Fibroblast of lung (primary cell): ENCODE measurements at regions not wholly inside any gene's neighbourhood (a gene's known extent, or its start where the extent isn't known, plus 50 kb on each side); places are given as distances from the start of the nearest gene placed in this dataset.

Experiments
- DNase-seq, 2 donors: peaks; one replicate each; pipeline versions ENCODE4 v3.0.0 to v3.0.0-alpha.2; 2010; ENCODE audit warnings: low read depth in 2 of 2
- H2AFZ ChIP-seq: 2 replicates; pipeline ENCODE4 v1.5.1; 2012; ENCODE audit warnings: low read length, control low read depth, inconsistent platforms
- H3K27ac ChIP-seq: 2 replicates; pipeline ENCODE4 v1.5.1; 2011; ENCODE audit warnings: low read length, control low read depth; ENCODE audit not compliant: insufficient read depth
- H3K27me3 ChIP-seq: 2 replicates; pipeline ENCODE4 v1.5.1; 2011; ENCODE audit warnings: mild to moderate bottlenecking, low read length; ENCODE audit not compliant: control insufficient read depth, insufficient read depth
- H3K36me3 ChIP-seq: 2 replicates; pipeline ENCODE4 v1.5.1; 2011; ENCODE audit warnings: low read length; ENCODE audit not compliant: control insufficient read depth, insufficient read depth
- H3K4me1 ChIP-seq: 2 replicates; pipeline ENCODE4 v1.5.1; 2011; ENCODE audit warnings: low read length; ENCODE audit not compliant: control insufficient read depth, insufficient read depth; ENCODE audit errors: extremely low read depth
- H3K4me2 ChIP-seq: 2 replicates; pipeline ENCODE4 v1.5.1; 2011; ENCODE audit warnings: low read length, control low read depth; ENCODE audit not compliant: insufficient read depth; ENCODE audit errors: extremely low read depth
- H3K4me3 ChIP-seq, 4 experiments: fragments of 200-600 bp in 1 of 4; sonication (generic) in 1 of 4; replicated peaks in 1 of 4; 2 replicates each; pipeline ENCODE4 v1.5.1; 2011 to 2016; ENCODE audit warnings: low read length in 4 of 4, low read depth in 3 of 4, mild to moderate bottlenecking in 3 of 4, control low read depth in 2 of 4, inconsistent platforms in 1 of 4, mixed read lengths in 1 of 4; ENCODE audit not compliant: insufficient read depth in 1 of 4; ENCODE audit errors: control extremely low read depth in 1 of 4
- H3K79me2 ChIP-seq: 2 replicates; pipeline ENCODE4 v1.5.1; 2012; ENCODE audit warnings: mild to moderate bottlenecking, low read length, inconsistent platforms; ENCODE audit not compliant: control insufficient read depth, insufficient read depth
- H3K9ac ChIP-seq: 2 replicates; pipeline ENCODE4 v1.5.1; 2011; ENCODE audit warnings: mild to moderate bottlenecking, low read length, control low read depth; ENCODE audit not compliant: insufficient read depth
- H3K9me3 ChIP-seq: 2 replicates; pipeline ENCODE4 v1.5.1; 2012; ENCODE audit warnings: low read depth, low read length; ENCODE audit not compliant: control insufficient read depth, insufficient read depth
- H4K20me1 ChIP-seq: 2 replicates; pipeline ENCODE4 v1.5.1; 2011; ENCODE audit warnings: low read length; ENCODE audit not compliant: control insufficient read depth, insufficient read depth; ENCODE audit errors: extremely low read depth
- EZH2 ChIP-seq: IDR thresholded peaks from 2 replicates; pipeline ENCODE4 v1.5.1; 2012; ENCODE audit warnings: low read length, control low read depth, mild to moderate bottlenecking; ENCODE audit errors: missing control alignments
- TF ChIP-seq, protein P1 (sequence below), 2 donors: IDR thresholded peaks in 1 of 2; conservative IDR thresholded peaks in 1 of 2; 1 replicate in 1 of 2; 2 replicates in 1 of 2; pipeline ENCODE4 v1.5.1; 2011 to 2012; ENCODE audit warnings: low read length in 2 of 2, control low read depth in 1 of 2, inconsistent platforms in 1 of 2, low read depth in 1 of 2, mild to moderate bottlenecking in 1 of 2

GRCh38 chr3:94909726-94910125 is 846.9 kb downstream of the NSUN3 start:
- no peaks in the 10 kb centered on the region for H4K20me1 ChIP-seq
- H3K4me2 ChIP-seq = no peak overlapping the region
- no peaks in the 10 kb centered on the region for H3K36me3 ChIP-seq
- no peaks in the 10 kb centered on the region for H3K79me2 ChIP-seq
- no peaks in the 10 kb centered on the region for H3K9me3 ChIP-seq
- no peaks in the 10 kb centered on the region for H3K4me1 ChIP-seq
- peak in 1 of 2 donors; percentile 12 for DNase-seq
- TF ChIP-seq, protein P1, sequence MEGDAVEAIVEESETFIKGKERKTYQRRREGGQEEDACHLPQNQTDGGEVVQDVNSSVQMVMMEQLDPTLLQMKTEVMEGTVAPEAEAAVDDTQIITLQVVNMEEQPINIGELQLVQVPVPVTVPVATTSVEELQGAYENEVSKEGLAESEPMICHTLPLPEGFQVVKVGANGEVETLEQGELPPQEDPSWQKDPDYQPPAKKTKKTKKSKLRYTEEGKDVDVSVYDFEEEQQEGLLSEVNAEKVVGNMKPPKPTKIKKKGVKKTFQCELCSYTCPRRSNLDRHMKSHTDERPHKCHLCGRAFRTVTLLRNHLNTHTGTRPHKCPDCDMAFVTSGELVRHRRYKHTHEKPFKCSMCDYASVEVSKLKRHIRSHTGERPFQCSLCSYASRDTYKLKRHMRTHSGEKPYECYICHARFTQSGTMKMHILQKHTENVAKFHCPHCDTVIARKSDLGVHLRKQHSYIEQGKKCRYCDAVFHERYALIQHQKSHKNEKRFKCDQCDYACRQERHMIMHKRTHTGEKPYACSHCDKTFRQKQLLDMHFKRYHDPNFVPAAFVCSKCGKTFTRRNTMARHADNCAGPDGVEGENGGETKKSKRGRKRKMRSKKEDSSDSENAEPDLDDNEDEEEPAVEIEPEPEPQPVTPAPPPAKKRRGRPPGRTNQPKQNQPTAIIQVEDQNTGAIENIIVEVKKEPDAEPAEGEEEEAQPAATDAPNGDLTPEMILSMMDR (conservative IDR thresholded peaks at IDR 0.05 in 1 of 2, IDR thresholded peaks at IDR 0.05 in 1 of 2; ENCODE audit: low read depth in 1 of 2, low read length in 2 of 2) = no peak
- TF ChIP-seq EZH2 = no peak
- H3K27me3 ChIP-seq = no peaks in the 10 kb centered on the region
- H3K9ac ChIP-seq = no peak overlapping the region
- H3K27ac ChIP-seq = no peak overlapping the region
- no peak overlapping the region for H3K4me3 ChIP-seq
- H2AFZ ChIP-seq = no peak overlapping the region

- H3K4me3 ChIP-seq = no peak overlapping the region
- no peak overlapping the region for H2AFZ ChIP-seq
- H3K36me3 ChIP-seq = no peaks in the 10 kb centered on the region
- no peaks in the 10 kb centered on the region for H3K9me3 ChIP-seq
- no peaks in the 10 kb centered on the region for H3K79me2 ChIP-seq
- peak in 1 of 2 donors; percentile 1 for DNase-seq
- no peaks in the 10 kb centered on the region for H3K4me1 ChIP-seq
- no peaks in the 10 kb centered on the region for H4K20me1 ChIP-seq
- H3K9ac ChIP-seq = no peak overlapping the region
- no peak for TF ChIP-seq EZH2
- TF ChIP-seq, protein P1 (conservative IDR thresholded peaks at IDR 0.05 in 1 of 2, IDR thresholded peaks at IDR 0.05 in 1 of 2; ENCODE audit: low read depth in 1 of 2, low read length in 2 of 2) = no peak
- no peaks in the 10 kb centered on the region for H3K27me3 ChIP-seq
- H3K27ac ChIP-seq = no peak overlapping the region
- no peak overlapping the region for H3K4me2 ChIP-seq
Measured at GRCh38 chr3:94912656-94913055, 849.8 kb downstream of the NSUN3 start.

DNA sequence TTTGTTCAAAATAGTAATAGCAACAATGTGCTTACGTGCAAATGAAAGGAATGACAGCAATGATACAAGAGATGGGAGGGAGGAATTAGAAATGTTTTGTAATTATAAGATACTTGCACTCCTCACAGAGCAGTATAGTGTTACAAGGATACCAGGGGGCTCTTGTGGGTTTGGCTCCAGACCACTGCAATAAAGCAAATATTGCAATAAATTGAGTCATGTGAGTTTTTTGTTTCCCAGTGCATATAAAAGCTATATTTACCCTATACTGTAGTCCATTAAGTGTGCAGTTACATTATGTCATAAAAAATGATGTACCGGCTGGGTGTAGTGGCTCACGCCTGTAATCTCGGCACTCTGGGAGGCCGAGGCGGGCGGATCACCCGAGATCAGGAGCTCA is 864.3 kb downstream of the NSUN3 start:
- no peaks in the 10 kb centered on the region for H3K4me1 ChIP-seq
- no peak for TF ChIP-seq EZH2
- TF ChIP-seq, protein P1 (conservative IDR thresholded peaks at IDR 0.05 in 1 of 2, IDR thresholded peaks at IDR 0.05 in 1 of 2; ENCODE audit: low read depth in 1 of 2, low read length in 2 of 2) = no peak
- H3K4me2 ChIP-seq = no peak overlapping the region
- H4K20me1 ChIP-seq = no peaks in the 10 kb centered on the region
- H3K9me3 ChIP-seq = no peaks in the 10 kb centered on the region
- no peak for DNase-seq
- H3K4me3 ChIP-seq = no peak overlapping the region
- no peak overlapping the region for H2AFZ ChIP-seq
- H3K9ac ChIP-seq = no peak overlapping the region
- no peak overlapping the region for H3K27ac ChIP-seq
- H3K27me3 ChIP-seq = no peaks in the 10 kb centered on the region
- H3K36me3 ChIP-seq = no peaks in the 10 kb centered on the region
- no peaks in the 10 kb centered on the region for H3K79me2 ChIP-seq
